ENCODE measurements at regions not wholly inside any gene's neighbourhood (a gene's known extent, or its start where the extent isn't known, plus 50 kb on each side); places are given as distances from the start of the nearest gene placed in this dataset.
"Not testable (repeated sequence)": the region's sequence is repeated elsewhere in the genome, so short reads cannot be mapped to it uniquely, and the experiment has no call there.

GRCh38 chr13:87538366-87539052, 132.7 kb upstream of the SLITRK5 start:
- no peak for DNase-seq (ENCODE audit: low spot score)

GRCh38 chr13:87553142-87553541, 118.0 kb upstream of the SLITRK5 start:
- no peak for DNase-seq (ENCODE audit: low spot score)

- no peak for DNase-seq (ENCODE audit: low spot score)
These were observed 117.1 kb upstream of the SLITRK5 start for GRCh38 chr13:87554045-87554444.

GRCh38 chr13:87557788-87558187, 113.4 kb upstream of the SLITRK5 start:
- DNase-seq (ENCODE audit: low spot score) = no peak

DNA sequence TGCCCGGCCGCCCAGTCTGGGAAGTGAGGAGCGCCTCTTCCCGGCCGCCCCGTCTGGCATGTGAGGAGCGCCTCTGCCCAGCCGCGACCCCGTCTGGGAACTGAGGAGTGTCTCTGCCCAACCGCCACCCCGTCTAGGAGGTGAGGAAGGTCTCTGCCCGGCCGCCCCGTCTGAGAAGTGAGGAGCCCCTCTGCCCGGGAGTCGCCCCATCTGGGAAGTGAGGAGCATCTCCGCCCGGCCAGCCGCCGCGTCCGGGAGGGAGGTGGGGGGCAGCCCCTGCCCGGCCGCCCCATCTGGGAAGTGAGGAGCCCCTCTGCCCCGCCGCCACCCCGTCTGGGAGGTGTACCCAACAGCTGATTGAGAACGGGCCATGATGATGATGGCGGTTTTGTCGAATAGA, 109.6 kb upstream of the SLITRK5 start:
- not testable (repeated sequence) for DNase-seq (ENCODE audit: low spot score)

- DNase-seq (ENCODE audit: low spot score) = no peak
These were observed 100.5 kb upstream of the SLITRK5 start for GRCh38 chr13:87570669-87571068.

DNA sequence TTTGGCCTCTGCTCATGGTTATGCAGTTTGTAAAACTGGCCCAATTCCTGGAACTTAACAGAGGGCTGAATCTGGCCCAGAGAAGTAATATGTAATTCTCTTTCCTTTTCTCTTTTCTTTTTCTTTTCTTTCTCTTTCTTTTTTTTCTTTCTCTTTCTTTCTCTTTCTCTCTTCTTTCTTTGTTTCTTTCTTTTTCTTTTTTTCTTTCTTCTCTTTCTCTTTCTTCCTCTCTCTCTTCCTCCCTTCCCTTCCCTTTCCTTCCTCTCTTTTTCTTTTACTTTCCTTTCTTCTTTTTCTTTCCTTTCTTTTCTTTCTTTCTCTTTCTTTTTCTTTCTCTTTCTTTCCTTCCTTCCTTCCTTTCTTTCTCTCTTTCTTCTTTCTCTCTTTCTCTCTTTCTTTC, 88.8 kb upstream of the SLITRK5 start:
- no peak for DNase-seq (ENCODE audit: low spot score)

- no peak for DNase-seq (ENCODE audit: low spot score)
These were observed 80.7 kb upstream of the SLITRK5 start for GRCh38 chr13:87590518-87590917.

GRCh38 chr13:87604437-87604836, 66.7 kb upstream of the SLITRK5 start:
- not testable (repeated sequence) for DNase-seq (ENCODE audit: low spot score)

DNA sequence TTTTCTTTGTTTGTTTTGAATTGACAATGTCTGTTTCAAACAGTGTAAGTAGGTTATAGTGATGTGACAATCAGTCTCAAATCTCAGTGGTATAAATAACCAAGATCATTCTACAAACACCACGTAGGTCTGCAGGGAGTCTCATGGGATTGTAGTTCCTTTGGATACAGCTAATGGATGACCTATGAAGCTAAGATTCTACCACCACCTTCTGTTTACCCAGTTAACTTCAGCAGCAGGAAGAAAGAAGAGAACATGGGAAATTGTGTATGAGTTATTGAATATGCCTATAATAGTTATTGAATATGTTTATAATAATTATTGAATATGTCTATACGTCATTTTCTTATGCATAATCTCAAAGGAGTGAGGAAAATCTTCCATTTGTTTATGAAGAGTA, 63.9 kb upstream of the SLITRK5 start:
- no peak for DNase-seq (ENCODE audit: low spot score)

DNA sequence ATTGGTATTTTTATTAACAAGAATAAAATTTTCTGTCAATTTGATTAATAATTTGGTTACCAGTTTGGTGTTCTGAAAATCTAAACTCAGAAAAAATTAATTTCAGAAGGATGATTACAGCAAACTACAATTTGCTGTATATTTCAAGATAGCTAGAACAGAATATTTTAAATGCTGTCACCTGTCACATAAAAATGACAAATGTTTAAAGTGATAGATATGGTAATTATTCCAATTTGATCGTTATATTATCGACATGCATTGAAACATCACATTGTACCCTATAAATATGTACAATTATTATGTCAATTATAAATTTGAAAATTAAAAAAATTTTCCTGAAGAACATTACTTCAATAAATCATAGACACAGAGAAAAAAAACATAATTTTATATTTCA, 56.9 kb upstream of the SLITRK5 start:
- DNase-seq (ENCODE audit: low spot score) = no peak

Measured in HuH-7 (cell line).